ENCODE measurements at regions not wholly inside any gene's neighbourhood (a gene's known extent, or its start where the extent isn't known, plus 50 kb on each side); places are given as distances from the start of the nearest gene placed in this dataset.

GRCh38 chr6:67759001-67759400 lies 876.1 kb upstream of the ADGRB3 start:
- CTCF ChIA-PET = no interaction called here
- no peaks in the 10 kb centered on the region for H3K36me3 ChIP-seq (ENCODE audit: control insufficient read depth in 2 of 2, insufficient read depth in 1 of 2, low read length in 2 of 2)

More at GRCh38 chr6:67759001-67759400, 876.1 kb upstream of the ADGRB3 start:
- POLR2A ChIA-PET = no interaction called here
- H3K4me1 ChIP-seq (ENCODE audit: control insufficient read depth, insufficient read depth, low read length) = no peaks in the 10 kb centered on the region
- no peaks in the 10 kb centered on the region for H3K9me3 ChIP-seq (ENCODE audit: control insufficient read depth, insufficient read depth, low read depth, low read length)
- H3K27ac ChIP-seq (ENCODE audit: extremely low read depth, low read depth, low read length) = no peak overlapping the region
- H3K4me3 ChIP-seq (ENCODE audit: low read depth, low read length) = no peak overlapping the region
- TF ChIP-seq ZNF513 (tag by site-specific recombination; IDR thresholded peaks at IDR 0.05) (no peak), ZNF302 (tag by site-specific recombination; IDR thresholded peaks at IDR 0.05; ENCODE audit: low read depth) (no peak), ELK4 (IDR thresholded peaks at IDR 0.05; ENCODE audit: borderline replicate concordance, low read depth, low read length) (no peak), PRDM2 (tag by site-specific recombination; IDR thresholded peaks at IDR 0.05; ENCODE audit: borderline replicate concordance) (no peak), KLF7 (tag by site-specific recombination; IDR thresholded peaks at IDR 0.05; ENCODE audit: borderline replicate concordance) (no peak), ZNF785 (tag by site-specific recombination; IDR thresholded peaks at IDR 0.05) (no peak), ZNF280C (tag by site-specific recombination; IDR thresholded peaks at IDR 0.05) (no peak), AEBP2 (tag by site-specific recombination; IDR thresholded peaks at IDR 0.05; ENCODE audit: borderline replicate concordance) (no peak), KLF8 (tag by site-specific recombination; IDR thresholded peaks at IDR 0.05) (no peak), SCRT1 (tag by site-specific recombination; IDR thresholded peaks at IDR 0.05; ENCODE audit: borderline replicate concordance) (no peak), KLF9 (tag by site-specific recombination; IDR thresholded peaks at IDR 0.05; ENCODE audit: low read depth) (no peak), PRDM6 (tag by site-specific recombination; IDR thresholded peaks at IDR 0.05) (no peak), RBAK (tag by site-specific recombination; IDR thresholded peaks at IDR 0.05) (no peak), CTCF (tag by site-specific recombination; IDR thresholded peaks at IDR 0.05) (no peak)

Measured in HEK293 (cell line).